Stimulated activated CD4-positive, alpha-beta T cell treated with anti-CD3 and anti-CD28 coated beads, Interleukin-4, amount 100 ng/mL, for 4 hours (primary cell): ENCODE measurements at regions not wholly inside any gene's neighbourhood (a gene's known extent, or its start where the extent isn't known, plus 50 kb on each side); places are given as distances from the start of the nearest gene placed in this dataset.
A peak's percentile ranks its signal among the peaks of the same experiment; 100 is the strongest.
"Not testable (repeated sequence)": the region's sequence is repeated elsewhere in the genome, so short reads cannot be mapped to it uniquely, and the experiment has no call there.

Experiments used
- DNase-seq, 2 experiments: peaks; one replicate each; pipeline ENCODE4 v3.0.0-alpha.2; 2020

- DNase-seq, result no peak
Measured at GRCh38 chr3:66812741-66813140, 185.4 kb upstream of the KBTBD8 start.

GRCh38 chr3:66816090-66816761, 181.9 kb upstream of the KBTBD8 start:
- DNase-seq, result no peak

- DNase-seq, result no peak
Measured at GRCh38 chr3:66817951-66818557, 180.1 kb upstream of the KBTBD8 start.

GRCh38 chr3:66819993-66820501, 178.1 kb upstream of the KBTBD8 start:
- DNase-seq, result no peak

- DNase-seq, result peak; percentile 47 to 54
Measured at GRCh38 chr3:66822186-66823008, 175.7 kb upstream of the KBTBD8 start.

- DNase-seq, result no peak
Measured at GRCh38 chr3:66823009-66823397, 175.1 kb upstream of the KBTBD8 start.

- DNase-seq, result no peak
Measured at GRCh38 chr3:66823532-66823931, 174.6 kb upstream of the KBTBD8 start.

GRCh38 chr3:66825375-66825774, 172.7 kb upstream of the KBTBD8 start:
- DNase-seq, result no peak

- DNase-seq, result no peak
Measured at GRCh38 chr3:66827726-66828125, 170.4 kb upstream of the KBTBD8 start.

- DNase-seq, result no peak
Measured at GRCh38 chr3:66828303-66828702, 169.8 kb upstream of the KBTBD8 start.

- no peak for DNase-seq
Measured at GRCh38 chr3:66830301-66830700, 167.8 kb upstream of the KBTBD8 start.

- no peak for DNase-seq
Measured at GRCh38 chr3:66831931-66832330, 166.2 kb upstream of the KBTBD8 start.

- DNase-seq, result no peak
Measured at GRCh38 chr3:66836363-66837152, 161.5 kb upstream of the KBTBD8 start.

GRCh38 chr3:66838704-66839103, 159.4 kb upstream of the KBTBD8 start:
- no peak for DNase-seq

- DNase-seq, result no peak
Measured at GRCh38 chr3:66839508-66839907, 158.6 kb upstream of the KBTBD8 start.

GRCh38 chr3:66842761-66843464, 155.2 kb upstream of the KBTBD8 start:
- not testable (repeated sequence) for DNase-seq

GRCh38 chr3:66851894-66852613, 146.1 kb upstream of the KBTBD8 start:
- no peak for DNase-seq

GRCh38 chr3:66854601-66855151, 143.4 kb upstream of the KBTBD8 start:
- DNase-seq, result no peak

- DNase-seq, result no peak
Measured at GRCh38 chr3:66856533-66856932, 141.6 kb upstream of the KBTBD8 start.

- no peak for DNase-seq
Measured at GRCh38 chr3:66858656-66859381, 139.3 kb upstream of the KBTBD8 start.

GRCh38 chr3:66860771-66861170, 137.3 kb upstream of the KBTBD8 start:
- no peak for DNase-seq
